OCI-LY7 (cell line): ENCODE measurements at regions not wholly inside any gene's neighbourhood (a gene's known extent, or its start where the extent isn't known, plus 50 kb on each side); places are given as distances from the start of the nearest gene placed in this dataset.

ENCODE experiments used
- BruUV-seq: library from RNA; stranded (reverse); fragments of 400-500 nt; replicated peaks from 2 replicates; lab custom pipeline; 2021; lab: Mats Ljungman, UMichigan
- CTCF ChIA-PET: fragments of 300-600 bp; sonication (Branson Sonifier 250); formaldehyde crosslinking; loops from one replicate; lab custom pipeline; 2022; ENCODE audit warnings: antibody characterized with exemption; ENCODE audit not compliant: unreplicated experiment; lab: Charles Lee
- POLR2A ChIA-PET: fragments of 300-600 bp; sonication (Branson Sonifier 250); formaldehyde crosslinking; loops from one replicate; lab custom pipeline; 2022; ENCODE audit warnings: antibody characterized with exemption; lab: Charles Lee
- DNase-seq: peaks from one replicate; pipeline ENCODE4 v3.0.0-alpha.2; 2015; ENCODE audit warnings: low spot score
- H2AFZ ChIP-seq: fragments of 200-600 bp; sonication (generic), shearing (Covaris generic); 2 replicates; pipeline ENCODE4 v1.6.1; 2014; ENCODE audit warnings: mild to moderate bottlenecking, antibody characterized with exemption, low read length, moderate library complexity
- H3K27ac ChIP-seq: fragments of 200-600 bp; sonication (generic); 2 replicates; pipeline ENCODE4 v1.5.1; 2014; ENCODE audit warnings: mixed run types, low read depth, mild to moderate bottlenecking, moderate library complexity, low read length, inconsistent platforms; ENCODE audit not compliant: poor library complexity, severe bottlenecking
- H3K36me3 ChIP-seq: fragments of 200-600 bp; sonication (generic); 2 replicates; pipeline ENCODE4 v1.6.1; 2014; ENCODE audit warnings: mild to moderate bottlenecking, antibody characterized with exemption, low read length, moderate library complexity, mixed read lengths; ENCODE audit not compliant: insufficient read depth
- H3K4me1 ChIP-seq: fragments of 200-600 bp; sonication (generic); 2 replicates; pipeline ENCODE4 v1.5.1; 2014; ENCODE audit warnings: mild to moderate bottlenecking, low read length; ENCODE audit not compliant: insufficient read depth, poor library complexity, severe bottlenecking
- H3K4me2 ChIP-seq: fragments of 200-600 bp; sonication (generic); 2 replicates; pipeline ENCODE4 v1.6.1; 2014; ENCODE audit warnings: mild to moderate bottlenecking, low read length
- H3K4me3 ChIP-seq: fragments of 200-600 bp; sonication (generic); 2 replicates; pipeline ENCODE4 v1.5.1; 2014; ENCODE audit warnings: mild to moderate bottlenecking, low read depth, low read length; ENCODE audit not compliant: poor library complexity, severe bottlenecking
- H3K79me2 ChIP-seq: fragments of 200-600 bp; sonication (generic); 2 replicates; pipeline ENCODE4 v1.6.1; 2016; ENCODE audit warnings: low read depth, mild to moderate bottlenecking, low read length, moderate library complexity, mixed read lengths; ENCODE audit not compliant: insufficient read depth
- H3K9me2 ChIP-seq: fragments of 200-600 bp; sonication (generic); 2 replicates; pipeline ENCODE4 v1.6.1; 2016; ENCODE audit warnings: mild to moderate bottlenecking, low read length, mixed read lengths; ENCODE audit not compliant: insufficient read depth
- H3K9me3 ChIP-seq: fragments of 200-600 bp; sonication (generic); 2 replicates; pipeline ENCODE4 v1.6.1; 2014; ENCODE audit warnings: mild to moderate bottlenecking, mixed run types, low read length, mixed read lengths
- H4K20me1 ChIP-seq: fragments of 200-600 bp; sonication (generic); 2 replicates; pipeline ENCODE4 v1.6.1; 2014; ENCODE audit warnings: mild to moderate bottlenecking, antibody characterized with exemption, low read length, moderate library complexity, mixed read lengths; ENCODE audit not compliant: insufficient read depth
- CTCF ChIP-seq: fragments of 200-600 bp; sonication (generic); conservative IDR thresholded peaks from 2 replicates; pipeline ENCODE4 v1.5.1; 2014; ENCODE audit warnings: mild to moderate bottlenecking, antibody characterized with exemption, low read length, moderate library complexity, mixed read lengths
- EZH2phosphoT487 ChIP-seq: fragments of 200-600 bp; sonication (generic); IDR thresholded peaks from 2 replicates; pipeline ENCODE4 v1.6.1; 2018; ENCODE audit warnings: low read depth, borderline replicate concordance, mild to moderate bottlenecking, mixed run types, antibody characterized with exemption, low read length, moderate library complexity, mixed read lengths
- intact Hi-C: fragments of 100-400 bp; cut with micrococcal nuclease; formaldehyde crosslinking; loops from one replicate; pipeline ENCODE4 v1.10.0; 2022; ENCODE audit not compliant: unreplicated experiment

GRCh38 chr6:98016565-98016964, 733.5 kb upstream of the MMS22L start:
- TF ChIP-seq CTCF, result no peak
- no peak for TF ChIP-seq EZH2phosphoT487
- H3K79me2 ChIP-seq, result no peaks in the 10 kb centered on the region
- POLR2A ChIA-PET, result no interaction called here
- H3K4me2 ChIP-seq, result no peak overlapping the region
- no peak overlapping the region for H2AFZ ChIP-seq
- DNase-seq, result no peak
- H3K9me3 ChIP-seq, result no peaks in the 10 kb centered on the region
- no peak overlapping the region for H3K4me3 ChIP-seq
- BruUV-seq, result no TSS peak
- H4K20me1 ChIP-seq, result no peaks in the 10 kb centered on the region
- no peaks in the 10 kb centered on the region for H3K36me3 ChIP-seq
- intact Hi-C loops, result no loop called here
- CTCF ChIA-PET, result no interaction called here
- H3K4me1 ChIP-seq, result no peaks in the 10 kb centered on the region
- no peaks in the 10 kb centered on the region for H3K9me2 ChIP-seq
- no peak overlapping the region for H3K27ac ChIP-seq

- TF ChIP-seq CTCF, result no peak
- TF ChIP-seq EZH2phosphoT487, result no peak
- no peaks in the 10 kb centered on the region for H3K9me3 ChIP-seq
- no TSS peak for BruUV-seq
- H3K79me2 ChIP-seq, result no peaks in the 10 kb centered on the region
- ChIA-PET POLR2A (no interaction called here), CTCF (no interaction called here)
- H3K4me3 ChIP-seq, result no peak overlapping the region
- no peak overlapping the region for H3K4me2 ChIP-seq
- intact Hi-C loops, result no loop called here
- DNase-seq, result no peak
- no peaks in the 10 kb centered on the region for H4K20me1 ChIP-seq
- H3K4me1 ChIP-seq, result no peaks in the 10 kb centered on the region
- no peaks in the 10 kb centered on the region for H3K36me3 ChIP-seq
- H2AFZ ChIP-seq, result no peak overlapping the region
- no peaks in the 10 kb centered on the region for H3K9me2 ChIP-seq
- H3K27ac ChIP-seq, result no peak overlapping the region
Observed at GRCh38 chr6:98020222-98020621, 737.2 kb upstream of the MMS22L start.

GRCh38 chr6:98024359-98024758, 741.3 kb upstream of the MMS22L start:
- POLR2A ChIA-PET, result no interaction called here

More at GRCh38 chr6:98024359-98024758, 741.3 kb upstream of the MMS22L start:
- no peaks in the 10 kb centered on the region for H3K36me3 ChIP-seq
- no peaks in the 10 kb centered on the region for H3K79me2 ChIP-seq
- H4K20me1 ChIP-seq, result no peaks in the 10 kb centered on the region
- no peaks in the 10 kb centered on the region for H3K9me2 ChIP-seq
- H2AFZ ChIP-seq, result no peak overlapping the region
- no peak overlapping the region for H3K27ac ChIP-seq
- intact Hi-C loops, result no loop called here
- H3K4me1 ChIP-seq, result no peaks in the 10 kb centered on the region
- CTCF ChIA-PET, result no interaction called here
- no TSS peak for BruUV-seq
- DNase-seq, result no peak
- no peak overlapping the region for H3K4me2 ChIP-seq
- TF ChIP-seq CTCF (no peak), EZH2phosphoT487 (no peak)
- H3K9me3 ChIP-seq, result no peaks in the 10 kb centered on the region
- H3K4me3 ChIP-seq, result no peak overlapping the region
